ENCODE measurements at regions not wholly inside any gene's neighbourhood (a gene's known extent, or its start where the extent isn't known, plus 50 kb on each side); places are given as distances from the start of the nearest gene placed in this dataset.
A peak's percentile ranks its signal among the peaks of the same experiment; 100 is the strongest.

DNA sequence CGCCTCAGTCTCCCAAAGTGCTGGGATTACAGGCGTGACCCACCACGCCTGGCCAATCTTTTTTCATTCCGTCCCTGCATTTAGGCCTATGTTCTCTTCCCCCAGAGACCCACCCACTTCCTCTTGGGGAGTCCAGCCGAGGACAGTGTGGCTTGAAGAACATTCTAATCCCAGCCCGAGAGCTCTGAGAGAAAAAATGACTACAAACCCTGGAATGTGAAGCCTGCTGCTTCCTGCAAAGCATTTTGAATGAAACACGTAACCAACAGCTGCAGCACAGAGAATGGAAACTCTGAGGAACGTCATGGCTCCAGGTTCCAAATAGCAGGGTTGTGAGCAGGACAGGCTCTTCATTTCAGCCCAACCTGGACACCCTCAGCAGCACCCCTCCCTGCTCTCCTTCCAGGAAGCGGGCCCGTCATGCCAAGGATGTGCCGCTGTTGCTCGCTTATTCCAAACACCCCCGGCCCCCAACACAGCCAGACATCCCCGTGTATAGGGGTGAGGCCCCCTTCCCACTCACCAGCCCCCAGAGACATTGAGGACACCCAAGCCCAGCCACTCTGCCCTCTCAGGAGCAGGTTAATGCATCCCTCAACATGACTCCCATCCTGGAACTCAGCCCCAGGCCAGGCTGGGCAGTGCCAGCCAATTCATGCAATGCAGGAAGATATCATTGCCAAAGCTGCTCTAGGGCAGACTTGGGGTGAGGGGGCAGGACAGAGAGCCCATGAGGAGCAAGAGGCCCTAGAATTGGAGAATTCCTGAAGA lies 139.8 kb downstream of the ZFP36L2 start:
- H4K20me1 ChIP-seq (replicated peaks; ENCODE audit: insufficient read depth) = no peaks in the 10 kb centered on the region
- peaks cover 11% of the 10 kb centered on the region for H3K4me1 ChIP-seq (ENCODE audit: insufficient read depth)
- no peak overlapping the region for H3K4me2 ChIP-seq
- H3K27ac ChIP-seq (ENCODE audit: low read depth) = no peak overlapping the region
- ATAC-seq (no peak; the same call in 2 of the 3 replicates), DNase-seq (ENCODE audit: low spot score) (peak; percentile 11)
- no peaks in the 10 kb centered on the region for H3K27me3 ChIP-seq (ENCODE audit: insufficient read depth)
- Mint-ChIP-seq H3K9me3 (peaks cover 22% of the 10 kb centered on the region), H3K36me3 (ENCODE audit: low read depth) (peaks cover 3% of the 10 kb centered on the region; the same call in 2 of the 3 replicates), H3K4me1 (peaks cover 35% of the 10 kb centered on the region), H3K4me3 (no peak overlapping the region), H3K27ac (no peak overlapping the region), H3K27me3 (ENCODE audit: insufficient read depth, low read depth, poor library complexity) (peaks cover 11% of the 10 kb centered on the region)
- 0 out of 2 replicates have a peak, but pooled peaks cover 4% of the 10 kb centered on the region for H3K9me2 ChIP-seq (ENCODE audit: insufficient read depth)
- H3F3A ChIP-seq (replicated peaks; ENCODE audit: low read depth) = no peaks in the 10 kb centered on the region
- H3K36me3 ChIP-seq (ENCODE audit: insufficient read depth) = no peaks in the 10 kb centered on the region
- TF ChIP-seq NANOG (IDR thresholded peaks at IDR 0.05; ENCODE audit: borderline replicate concordance) (no peak), ZNF331 (CRISPR knock-in tag; IDR thresholded peaks at IDR 0.05; ENCODE audit: low read depth) (no peak), POLR2AphosphoS5 (IDR thresholded peaks at IDR 0.05; ENCODE audit: low read depth) (no peak), JUNB (IDR thresholded peaks at IDR 0.05; ENCODE audit: unreplicated experiment) (no peak), EZH2 (IDR thresholded peaks at IDR 0.05; ENCODE audit: low read depth, unreplicated experiment) (no peak), STAT1 (IDR thresholded peaks at IDR 0.05; ENCODE audit: unreplicated experiment) (no peak)
- TF ChIP-seq, protein P1, sequence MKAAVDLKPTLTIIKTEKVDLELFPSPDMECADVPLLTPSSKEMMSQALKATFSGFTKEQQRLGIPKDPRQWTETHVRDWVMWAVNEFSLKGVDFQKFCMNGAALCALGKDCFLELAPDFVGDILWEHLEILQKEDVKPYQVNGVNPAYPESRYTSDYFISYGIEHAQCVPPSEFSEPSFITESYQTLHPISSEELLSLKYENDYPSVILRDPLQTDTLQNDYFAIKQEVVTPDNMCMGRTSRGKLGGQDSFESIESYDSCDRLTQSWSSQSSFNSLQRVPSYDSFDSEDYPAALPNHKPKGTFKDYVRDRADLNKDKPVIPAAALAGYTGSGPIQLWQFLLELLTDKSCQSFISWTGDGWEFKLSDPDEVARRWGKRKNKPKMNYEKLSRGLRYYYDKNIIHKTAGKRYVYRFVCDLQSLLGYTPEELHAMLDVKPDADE (IDR thresholded peaks at IDR 0.05) = no peak
- TF ChIP-seq, protein P2, sequence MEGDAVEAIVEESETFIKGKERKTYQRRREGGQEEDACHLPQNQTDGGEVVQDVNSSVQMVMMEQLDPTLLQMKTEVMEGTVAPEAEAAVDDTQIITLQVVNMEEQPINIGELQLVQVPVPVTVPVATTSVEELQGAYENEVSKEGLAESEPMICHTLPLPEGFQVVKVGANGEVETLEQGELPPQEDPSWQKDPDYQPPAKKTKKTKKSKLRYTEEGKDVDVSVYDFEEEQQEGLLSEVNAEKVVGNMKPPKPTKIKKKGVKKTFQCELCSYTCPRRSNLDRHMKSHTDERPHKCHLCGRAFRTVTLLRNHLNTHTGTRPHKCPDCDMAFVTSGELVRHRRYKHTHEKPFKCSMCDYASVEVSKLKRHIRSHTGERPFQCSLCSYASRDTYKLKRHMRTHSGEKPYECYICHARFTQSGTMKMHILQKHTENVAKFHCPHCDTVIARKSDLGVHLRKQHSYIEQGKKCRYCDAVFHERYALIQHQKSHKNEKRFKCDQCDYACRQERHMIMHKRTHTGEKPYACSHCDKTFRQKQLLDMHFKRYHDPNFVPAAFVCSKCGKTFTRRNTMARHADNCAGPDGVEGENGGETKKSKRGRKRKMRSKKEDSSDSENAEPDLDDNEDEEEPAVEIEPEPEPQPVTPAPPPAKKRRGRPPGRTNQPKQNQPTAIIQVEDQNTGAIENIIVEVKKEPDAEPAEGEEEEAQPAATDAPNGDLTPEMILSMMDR (conservative IDR thresholded peaks at IDR 0.05; ENCODE audit: low read depth in 2 of 2) = no peak
- TF ChIP-seq, protein P3, sequence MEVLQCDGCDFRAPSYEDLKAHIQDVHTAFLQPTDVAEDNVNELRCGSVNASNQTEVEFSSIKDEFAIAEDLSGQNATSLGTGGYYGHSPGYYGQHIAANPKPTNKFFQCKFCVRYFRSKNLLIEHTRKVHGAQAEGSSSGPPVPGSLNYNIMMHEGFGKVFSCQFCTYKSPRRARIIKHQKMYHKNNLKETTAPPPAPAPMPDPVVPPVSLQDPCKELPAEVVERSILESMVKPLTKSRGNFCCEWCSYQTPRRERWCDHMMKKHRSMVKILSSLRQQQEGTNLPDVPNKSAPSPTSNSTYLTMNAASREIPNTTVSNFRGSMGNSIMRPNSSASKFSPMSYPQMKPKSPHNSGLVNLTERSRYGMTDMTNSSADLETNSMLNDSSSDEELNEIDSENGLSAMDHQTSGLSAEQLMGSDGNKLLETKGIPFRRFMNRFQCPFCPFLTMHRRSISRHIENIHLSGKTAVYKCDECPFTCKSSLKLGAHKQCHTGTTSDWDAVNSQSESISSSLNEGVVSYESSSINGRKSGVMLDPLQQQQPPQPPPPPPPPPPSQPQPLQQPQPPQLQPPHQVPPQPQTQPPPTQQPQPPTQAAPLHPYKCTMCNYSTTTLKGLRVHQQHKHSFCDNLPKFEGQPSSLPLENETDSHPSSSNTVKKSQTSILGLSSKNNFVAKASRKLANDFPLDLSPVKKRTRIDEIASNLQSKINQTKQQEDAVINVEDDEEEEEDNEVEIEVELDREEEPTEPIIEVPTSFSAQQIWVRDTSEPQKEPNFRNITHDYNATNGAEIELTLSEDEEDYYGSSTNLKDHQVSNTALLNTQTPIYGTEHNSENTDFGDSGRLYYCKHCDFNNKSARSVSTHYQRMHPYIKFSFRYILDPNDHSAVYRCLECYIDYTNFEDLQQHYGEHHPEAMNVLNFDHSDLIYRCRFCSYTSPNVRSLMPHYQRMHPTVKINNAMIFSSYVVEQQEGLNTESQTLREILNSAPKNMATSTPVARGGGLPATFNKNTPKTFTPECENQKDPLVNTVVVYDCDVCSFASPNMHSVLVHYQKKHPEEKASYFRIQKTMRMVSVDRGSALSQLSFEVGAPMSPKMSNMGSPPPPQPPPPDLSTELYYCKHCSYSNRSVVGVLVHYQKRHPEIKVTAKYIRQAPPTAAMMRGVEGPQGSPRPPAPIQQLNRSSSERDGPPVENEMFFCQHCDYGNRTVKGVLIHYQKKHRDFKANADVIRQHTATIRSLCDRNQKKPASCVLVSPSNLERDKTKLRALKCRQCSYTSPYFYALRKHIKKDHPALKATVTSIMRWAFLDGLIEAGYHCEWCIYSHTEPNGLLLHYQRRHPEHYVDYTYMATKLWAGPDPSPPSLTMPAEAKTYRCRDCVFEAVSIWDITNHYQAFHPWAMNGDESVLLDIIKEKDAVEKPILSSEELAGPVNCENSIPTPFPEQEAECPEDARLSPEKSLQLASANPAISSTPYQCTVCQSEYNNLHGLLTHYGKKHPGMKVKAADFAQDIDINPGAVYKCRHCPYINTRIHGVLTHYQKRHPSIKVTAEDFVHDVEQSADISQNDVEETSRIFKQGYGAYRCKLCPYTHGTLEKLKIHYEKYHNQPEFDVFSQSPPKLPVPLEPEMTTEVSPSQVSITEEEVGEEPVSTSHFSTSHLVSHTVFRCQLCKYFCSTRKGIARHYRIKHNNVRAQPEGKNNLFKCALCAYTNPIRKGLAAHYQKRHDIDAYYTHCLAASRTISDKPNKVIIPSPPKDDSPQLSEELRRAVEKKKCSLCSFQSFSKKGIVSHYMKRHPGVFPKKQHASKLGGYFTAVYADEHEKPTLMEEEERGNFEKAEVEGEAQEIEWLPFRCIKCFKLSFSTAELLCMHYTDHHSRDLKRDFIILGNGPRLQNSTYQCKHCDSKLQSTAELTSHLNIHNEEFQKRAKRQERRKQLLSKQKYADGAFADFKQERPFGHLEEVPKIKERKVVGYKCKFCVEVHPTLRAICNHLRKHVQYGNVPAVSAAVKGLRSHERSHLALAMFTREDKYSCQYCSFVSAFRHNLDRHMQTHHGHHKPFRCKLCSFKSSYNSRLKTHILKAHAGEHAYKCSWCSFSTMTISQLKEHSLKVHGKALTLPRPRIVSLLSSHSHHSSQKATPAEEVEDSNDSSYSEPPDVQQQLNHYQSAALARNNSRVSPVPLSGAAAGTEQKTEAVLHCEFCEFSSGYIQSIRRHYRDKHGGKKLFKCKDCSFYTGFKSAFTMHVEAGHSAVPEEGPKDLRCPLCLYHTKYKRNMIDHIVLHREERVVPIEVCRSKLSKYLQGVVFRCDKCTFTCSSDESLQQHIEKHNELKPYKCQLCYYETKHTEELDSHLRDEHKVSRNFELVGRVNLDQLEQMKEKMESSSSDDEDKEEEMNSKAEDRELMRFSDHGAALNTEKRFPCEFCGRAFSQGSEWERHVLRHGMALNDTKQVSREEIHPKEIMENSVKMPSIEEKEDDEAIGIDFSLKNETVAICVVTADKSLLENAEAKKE (CRISPR knock-in tag; IDR thresholded peaks at IDR 0.05) = no peak
- no peaks in the 10 kb centered on the region for H3K79me2 ChIP-seq (replicated peaks; ENCODE audit: insufficient read depth)
- H2AFZ ChIP-seq = no peak overlapping the region; the same call in 1 of the 2 replicates
- no peak overlapping the region for H3K4me3 ChIP-seq

Data from GM23338 (cell line).